Brain microvascular endothelial cell (primary cell): ENCODE measurements at regions not wholly inside any gene's neighbourhood (a gene's known extent, or its start where the extent isn't known, plus 50 kb on each side); places are given as distances from the start of the nearest gene placed in this dataset.

Experiments used
- DNase-seq: peaks from one replicate; pipeline ENCODE4 v3.0.0-alpha.2; 2020
- H3K27ac ChIP-seq: fragments of 250-450 bp; sonication (Bioruptor Pico); 2 replicates; pipeline ENCODE4 v1.5.1; 2020; ENCODE audit warnings: mild to moderate bottlenecking, moderate library complexity
- H3K27me3 ChIP-seq: fragments of 250-450 bp; sonication (Bioruptor Pico); replicated peaks from 2 replicates; pipeline ENCODE4 v1.5.1; 2020; ENCODE audit warnings: mild to moderate bottlenecking
- H3K36me3 ChIP-seq: fragments of 250-450 bp; sonication (Bioruptor Pico); replicated peaks from 2 replicates; pipeline ENCODE4 v1.5.1; 2020; ENCODE audit warnings: mild to moderate bottlenecking
- H3K4me3 ChIP-seq: 2 replicates; pipeline ENCODE4 v1.5.1; 2011; ENCODE audit warnings: low read depth, mild to moderate bottlenecking, control low read depth, low read length, moderate library complexity
- CTCF ChIP-seq: IDR thresholded peaks from 2 replicates; pipeline ENCODE4 v1.5.1; 2011; ENCODE audit warnings: low read depth, mild to moderate bottlenecking, moderate library complexity, low read length, control low read depth, inconsistent platforms; ENCODE audit errors: missing control alignments
- in situ Hi-C: cut with HindIII; loops from 2 replicates; pipeline ENCODE4 v1.10.0; 2017; ENCODE audit warnings: low sequenced_read_pairs, low pct_ligation_motif_present

DNA sequence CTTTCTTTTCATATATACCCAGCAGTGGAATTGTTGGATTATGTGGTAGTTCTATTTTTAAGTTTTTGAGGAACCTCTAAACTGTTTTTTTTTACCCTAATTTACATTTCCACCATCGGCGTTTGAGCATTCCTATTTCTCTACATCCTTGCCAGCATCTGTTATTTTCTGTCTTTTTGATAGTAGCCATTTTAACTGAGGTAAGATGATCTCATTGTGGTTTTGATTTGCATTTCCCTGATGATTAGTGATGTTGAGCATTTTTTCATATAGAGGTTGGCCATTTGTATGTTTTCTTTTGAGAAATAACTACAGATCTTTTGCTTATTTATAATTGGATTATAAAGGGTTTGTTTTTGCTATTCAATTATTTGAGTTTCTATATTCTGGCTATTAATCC is 71.7 kb upstream of the TNC start:
- DNase-seq = no peak
- no peaks in the 10 kb centered on the region for H3K36me3 ChIP-seq
- no peaks in the 10 kb centered on the region for H3K27me3 ChIP-seq
- no peak for TF ChIP-seq CTCF
- no peak overlapping the region for H3K4me3 ChIP-seq
- no peak overlapping the region for H3K27ac ChIP-seq
- in situ Hi-C loops = no loop called here

- Histone ChIP-seq H3K27me3 (no peaks in the 10 kb centered on the region), H3K36me3 (no peaks in the 10 kb centered on the region), H3K27ac (no peak overlapping the region), H3K4me3 (no peak overlapping the region)
- no peak for DNase-seq
- in situ Hi-C loops = no loop called here
- TF ChIP-seq CTCF = no peak
Observed at GRCh38 chr9:115191667-115192066, 73.7 kb upstream of the TNC start.

DNA sequence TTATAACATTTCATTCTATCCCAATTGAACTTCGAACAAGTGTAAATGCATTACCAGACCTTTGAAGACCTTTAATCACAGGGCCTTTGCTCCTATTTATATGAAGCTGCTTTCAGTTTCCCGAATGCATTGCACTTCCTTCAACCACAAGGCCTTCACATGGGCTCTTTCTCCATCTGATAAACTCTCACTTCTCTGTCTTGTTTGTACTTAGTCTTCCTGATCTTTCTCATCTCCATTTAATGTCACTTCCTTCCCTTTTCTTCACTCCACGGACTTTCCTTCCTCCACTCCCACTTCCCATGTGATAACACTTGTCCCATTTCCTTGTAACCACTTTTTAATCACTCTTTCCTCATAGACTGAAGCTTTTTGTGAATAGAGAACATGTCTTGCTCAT is 74.3 kb upstream of the TNC start:
- in situ Hi-C loops = no loop called here
- Histone ChIP-seq H3K4me3 (no peak overlapping the region), H3K27ac (no peak overlapping the region), H3K36me3 (no peaks in the 10 kb centered on the region), H3K27me3 (no peaks in the 10 kb centered on the region)
- TF ChIP-seq CTCF = no peak
- DNase-seq = no peak

- in situ Hi-C loops = no loop called here
Observed at GRCh38 chr9:115192835-115193525, 75.0 kb upstream of the TNC start.

DNA sequence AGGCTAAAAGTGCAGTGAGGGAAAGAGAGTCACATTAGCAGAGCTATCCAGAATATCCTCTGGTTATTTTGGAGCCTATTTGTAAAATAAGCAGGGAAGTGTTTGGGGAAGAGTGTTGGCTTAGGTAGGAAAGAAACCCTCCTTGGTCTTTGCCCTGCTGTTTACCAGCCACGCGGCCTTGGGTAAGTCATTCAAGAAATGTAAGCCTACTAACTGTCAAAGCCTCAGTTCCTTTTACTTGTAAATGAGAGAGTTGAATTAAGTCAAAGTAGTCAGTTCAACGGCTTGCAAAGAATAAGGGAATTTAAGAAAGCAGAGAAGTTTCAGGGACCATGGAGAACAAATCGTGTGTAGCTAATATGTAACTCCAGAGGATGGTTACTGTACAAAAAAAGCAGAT is 75.8 kb upstream of the TNC start:
- no peak for TF ChIP-seq CTCF
- Histone ChIP-seq H3K27me3 (no peaks in the 10 kb centered on the region), H3K27ac (no peak overlapping the region), H3K36me3 (no peaks in the 10 kb centered on the region), H3K4me3 (no peak overlapping the region)
- in situ Hi-C loops = no loop called here
- no peak for DNase-seq

More at GRCh38 chr9:115192835-115193525, 75.0 kb upstream of the TNC start:
- H3K36me3 ChIP-seq = no peaks in the 10 kb centered on the region
- DNase-seq = no peak
- no peak for TF ChIP-seq CTCF
- H3K27ac ChIP-seq = no peak overlapping the region
- H3K27me3 ChIP-seq = no peaks in the 10 kb centered on the region
- H3K4me3 ChIP-seq = no peak overlapping the region

- no peak overlapping the region for H3K27ac ChIP-seq
- no peaks in the 10 kb centered on the region for H3K27me3 ChIP-seq
- no peak for DNase-seq
- TF ChIP-seq CTCF = no peak
- no peak overlapping the region for H3K4me3 ChIP-seq
- in situ Hi-C loops = no loop called here
- no peaks in the 10 kb centered on the region for H3K36me3 ChIP-seq
Observed at GRCh38 chr9:115194216-115194615, 76.3 kb upstream of the TNC start.
